ENCODE measurements at regions not wholly inside any gene's neighbourhood (a gene's known extent, or its start where the extent isn't known, plus 50 kb on each side); places are given as distances from the start of the nearest gene placed in this dataset.

DNA sequence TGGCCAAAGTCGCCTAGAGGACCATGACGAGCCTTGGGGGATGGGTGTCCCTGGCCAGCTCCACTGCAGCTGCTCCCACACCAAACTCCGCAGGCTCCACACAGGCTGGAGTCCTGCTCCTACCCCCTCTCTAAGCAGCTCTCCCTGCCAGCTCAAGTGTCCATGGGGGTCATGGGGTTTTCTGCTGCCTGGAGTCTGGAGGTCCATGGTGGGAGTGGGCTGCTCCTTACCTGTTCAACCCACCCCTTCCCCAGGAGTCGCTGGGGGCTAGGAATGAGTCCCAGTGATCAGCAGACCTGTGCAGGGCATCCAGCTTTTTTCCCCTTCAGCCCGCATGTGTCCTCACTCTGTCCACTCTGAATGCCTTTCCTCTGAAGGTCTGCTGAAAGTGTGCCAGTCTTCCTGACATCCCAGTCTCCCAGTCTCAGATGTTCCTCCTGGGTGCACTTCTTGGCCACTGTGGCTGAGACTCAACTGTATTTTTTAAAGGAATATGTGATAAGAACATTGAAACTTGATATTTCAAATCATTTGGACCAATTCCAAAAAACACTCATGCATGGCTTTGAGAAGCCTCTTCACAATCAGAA, 261.3 kb upstream of the ANKH start:
- Histone ChIP-seq H2AFZ (ENCODE audit: insufficient read depth, low read depth, low read length, poor library complexity, severe bottlenecking) (no peak overlapping the region), H3K4me2 (replicated peaks; ENCODE audit: low read depth, low read length, poor library complexity, severe bottlenecking) (no peak overlapping the region), H3K4me1 (ENCODE audit: control insufficient read depth in 2 of 2, insufficient read depth in 2 of 2, low read length in 2 of 2) (no peaks in the 10 kb centered on the region), H3K9ac (ENCODE audit: low read length) (no peak overlapping the region), H3K27ac (ENCODE audit: low read length in 2 of 2) (no peak overlapping the region), H3K9me3 (ENCODE audit: control extremely low read depth in 1 of 3, control insufficient read depth in 2 of 3, insufficient read depth in 1 of 3, low read length in 2 of 3) (peaks cover 0 to 14% (median 0%) of the 10 kb centered on the region in 3 donors), H3K36me3 (replicated peaks in 1 of 2; ENCODE audit: control extremely low read depth in 1 of 2, control insufficient read depth in 1 of 2, extremely low read depth in 1 of 2, insufficient read depth in 2 of 2, low read length in 1 of 2) (no peaks in the 10 kb centered on the region), H3K27me3 (replicated peaks in 1 of 4; ENCODE audit: control extremely low read depth in 1 of 4, control insufficient read depth in 3 of 4, insufficient read depth in 4 of 4, low read length in 3 of 4) (no peaks in the 10 kb centered on the region), H3K79me2 (ENCODE audit: control insufficient read depth, insufficient read depth, low read length) (no peaks in the 10 kb centered on the region), H3K4me3 (ENCODE audit: control extremely low read depth in 1 of 5, extremely low read depth in 1 of 5, insufficient read depth in 1 of 5, low read depth in 2 of 5, low read length in 4 of 5) (no peak overlapping the region), H4K20me1 (ENCODE audit: control insufficient read depth, insufficient read depth, low read length, poor library complexity, severe bottlenecking) (no peaks in the 10 kb centered on the region)
- ATAC-seq (ENCODE audit: low read depth): no peak
- POLR2A ChIA-PET: no interaction called here
- no peak for DNase-seq
- Mint-ChIP-seq H3K27me3 (no peaks in the 10 kb centered on the region), H3K9me3 (ENCODE audit: insufficient read depth) (no peaks in the 10 kb centered on the region), H3K4me3 (no peak overlapping the region), H3K4me1 (no peaks in the 10 kb centered on the region), H3K27ac (no peak overlapping the region)
- 73% methylated on average over 4 of the region's 5 CpGs for WGBS (ENCODE audit: insufficient coverage)
- intact Hi-C loops (cut with micrococcal nuclease): no loop called here
- TF ChIP-seq EZH2 (IDR thresholded peaks at IDR 0.05; ENCODE audit: borderline replicate concordance, insufficient read depth, low read depth, low read length, poor library complexity, severe bottlenecking): no peak
- TF ChIP-seq, protein P1, sequence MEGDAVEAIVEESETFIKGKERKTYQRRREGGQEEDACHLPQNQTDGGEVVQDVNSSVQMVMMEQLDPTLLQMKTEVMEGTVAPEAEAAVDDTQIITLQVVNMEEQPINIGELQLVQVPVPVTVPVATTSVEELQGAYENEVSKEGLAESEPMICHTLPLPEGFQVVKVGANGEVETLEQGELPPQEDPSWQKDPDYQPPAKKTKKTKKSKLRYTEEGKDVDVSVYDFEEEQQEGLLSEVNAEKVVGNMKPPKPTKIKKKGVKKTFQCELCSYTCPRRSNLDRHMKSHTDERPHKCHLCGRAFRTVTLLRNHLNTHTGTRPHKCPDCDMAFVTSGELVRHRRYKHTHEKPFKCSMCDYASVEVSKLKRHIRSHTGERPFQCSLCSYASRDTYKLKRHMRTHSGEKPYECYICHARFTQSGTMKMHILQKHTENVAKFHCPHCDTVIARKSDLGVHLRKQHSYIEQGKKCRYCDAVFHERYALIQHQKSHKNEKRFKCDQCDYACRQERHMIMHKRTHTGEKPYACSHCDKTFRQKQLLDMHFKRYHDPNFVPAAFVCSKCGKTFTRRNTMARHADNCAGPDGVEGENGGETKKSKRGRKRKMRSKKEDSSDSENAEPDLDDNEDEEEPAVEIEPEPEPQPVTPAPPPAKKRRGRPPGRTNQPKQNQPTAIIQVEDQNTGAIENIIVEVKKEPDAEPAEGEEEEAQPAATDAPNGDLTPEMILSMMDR (IDR thresholded peaks at IDR 0.05): no peak
- CTCF ChIA-PET: no interaction called here

DNA sequence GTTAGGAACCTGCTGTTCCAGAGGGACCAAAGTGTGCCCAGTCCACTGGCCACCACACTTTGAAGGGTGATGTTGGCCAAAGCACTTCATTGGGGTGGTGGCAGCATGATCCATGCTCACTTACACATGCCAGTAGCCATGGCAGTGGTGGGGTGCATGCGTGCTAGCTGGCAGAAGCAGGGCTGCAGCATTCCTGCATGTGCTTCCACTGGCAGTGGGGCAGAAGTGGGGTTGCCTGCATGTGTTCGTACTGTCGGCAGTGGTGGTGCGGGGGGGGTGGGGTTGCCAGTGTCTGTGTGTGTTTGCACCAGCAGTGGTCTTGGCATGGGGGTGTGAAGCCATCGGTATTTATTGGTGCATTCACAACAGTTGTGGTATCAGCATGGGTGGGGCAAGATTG, 260.3 kb upstream of the ANKH start:
- no peak overlapping the region for H3K27ac ChIP-seq (ENCODE audit: low read length in 2 of 2)
- H3K4me2 ChIP-seq (replicated peaks; ENCODE audit: low read depth, low read length, poor library complexity, severe bottlenecking): no peak overlapping the region
- no peak overlapping the region for H3K9ac ChIP-seq (ENCODE audit: low read length)
- no peak overlapping the region for H3K4me3 Mint-ChIP-seq
- H3K27ac Mint-ChIP-seq: no peak overlapping the region
- H3K79me2 ChIP-seq (ENCODE audit: control insufficient read depth, insufficient read depth, low read length): no peaks in the 10 kb centered on the region
- no peaks in the 10 kb centered on the region for H3K4me1 ChIP-seq (ENCODE audit: control insufficient read depth in 2 of 2, insufficient read depth in 2 of 2, low read length in 2 of 2)
- TF ChIP-seq, protein P1 (IDR thresholded peaks at IDR 0.05): no peak
- no peak for TF ChIP-seq EZH2 (IDR thresholded peaks at IDR 0.05; ENCODE audit: borderline replicate concordance, insufficient read depth, low read depth, low read length, poor library complexity, severe bottlenecking)
- 94% methylated on average over 5 of the region's 5 CpGs for WGBS (ENCODE audit: insufficient coverage)
- POLR2A ChIA-PET: no interaction called here
- H3K9me3 ChIP-seq (ENCODE audit: control extremely low read depth in 1 of 3, control insufficient read depth in 2 of 3, insufficient read depth in 1 of 3, low read length in 2 of 3): peaks cover 0 to 14% (median 0%) of the 10 kb centered on the region in 3 donors
- H3K4me1 Mint-ChIP-seq: no peaks in the 10 kb centered on the region
- no peak for DNase-seq
- H3K27me3 ChIP-seq (replicated peaks in 1 of 4; ENCODE audit: control extremely low read depth in 1 of 4, control insufficient read depth in 3 of 4, insufficient read depth in 4 of 4, low read length in 3 of 4): no peaks in the 10 kb centered on the region
- CTCF ChIA-PET: no interaction called here
- H3K36me3 ChIP-seq (replicated peaks in 1 of 2; ENCODE audit: control extremely low read depth in 1 of 2, control insufficient read depth in 1 of 2, extremely low read depth in 1 of 2, insufficient read depth in 2 of 2, low read length in 1 of 2): no peaks in the 10 kb centered on the region
- H3K9me3 Mint-ChIP-seq (ENCODE audit: insufficient read depth): no peaks in the 10 kb centered on the region
- ATAC-seq (ENCODE audit: low read depth): no peak
- intact Hi-C loops (cut with micrococcal nuclease): no loop called here
- no peak overlapping the region for H2AFZ ChIP-seq (ENCODE audit: insufficient read depth, low read depth, low read length, poor library complexity, severe bottlenecking)
- no peaks in the 10 kb centered on the region for H3K27me3 Mint-ChIP-seq
- H3K4me3 ChIP-seq (ENCODE audit: control extremely low read depth in 1 of 5, extremely low read depth in 1 of 5, insufficient read depth in 1 of 5, low read depth in 2 of 5, low read length in 4 of 5): no peak overlapping the region
- H4K20me1 ChIP-seq (ENCODE audit: control insufficient read depth, insufficient read depth, low read length, poor library complexity, severe bottlenecking): no peaks in the 10 kb centered on the region

Measured in B cell (primary cell).